ENCODE measurements at regions not wholly inside any gene's neighbourhood (a gene's known extent, or its start where the extent isn't known, plus 50 kb on each side); places are given as distances from the start of the nearest gene placed in this dataset.

DNA sequence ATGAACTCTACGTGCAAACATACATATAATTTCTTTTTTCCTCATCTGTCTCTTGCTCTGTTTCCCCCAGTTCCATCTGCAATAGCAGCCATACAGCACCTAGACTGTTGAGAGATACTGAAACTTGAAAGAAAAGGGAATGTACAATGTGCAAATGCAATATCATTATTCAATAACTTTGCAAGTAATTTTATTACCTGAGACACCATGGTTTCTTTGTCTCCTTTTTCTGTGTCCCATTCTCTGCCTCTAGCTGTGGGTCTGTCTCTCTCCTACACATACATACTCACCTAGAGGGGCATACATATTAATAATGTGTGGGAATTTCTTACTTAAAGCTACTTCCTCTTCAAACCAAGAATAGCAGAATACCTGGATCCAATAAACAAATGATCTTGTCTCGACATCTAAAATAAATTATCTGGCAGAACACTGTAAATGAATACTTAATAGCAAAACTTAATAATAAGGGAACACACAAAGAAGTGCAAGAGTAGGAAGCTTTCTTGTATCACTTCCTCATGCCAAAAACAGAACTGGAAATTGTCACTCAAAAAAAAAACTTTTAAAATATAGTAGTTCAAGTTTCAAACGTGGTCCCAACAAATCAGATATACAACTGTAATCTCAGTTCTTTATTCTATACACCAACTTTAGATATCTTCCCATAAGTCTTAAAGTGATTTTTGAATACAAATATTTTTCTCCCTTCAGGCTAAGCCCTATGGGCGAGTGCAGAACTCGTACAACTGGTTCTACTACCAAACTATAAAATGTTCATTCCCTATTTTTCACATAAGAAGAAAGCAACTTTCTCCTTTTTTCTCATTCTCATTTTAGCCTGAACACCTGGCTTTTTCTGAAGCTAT is 194.6 kb downstream of the NRIP1 start:
- DNase-seq = no peak

- no peak for DNase-seq
Observed at GRCh38 chr21:14866859-14867765, 197.7 kb downstream of the NRIP1 start.

DNA sequence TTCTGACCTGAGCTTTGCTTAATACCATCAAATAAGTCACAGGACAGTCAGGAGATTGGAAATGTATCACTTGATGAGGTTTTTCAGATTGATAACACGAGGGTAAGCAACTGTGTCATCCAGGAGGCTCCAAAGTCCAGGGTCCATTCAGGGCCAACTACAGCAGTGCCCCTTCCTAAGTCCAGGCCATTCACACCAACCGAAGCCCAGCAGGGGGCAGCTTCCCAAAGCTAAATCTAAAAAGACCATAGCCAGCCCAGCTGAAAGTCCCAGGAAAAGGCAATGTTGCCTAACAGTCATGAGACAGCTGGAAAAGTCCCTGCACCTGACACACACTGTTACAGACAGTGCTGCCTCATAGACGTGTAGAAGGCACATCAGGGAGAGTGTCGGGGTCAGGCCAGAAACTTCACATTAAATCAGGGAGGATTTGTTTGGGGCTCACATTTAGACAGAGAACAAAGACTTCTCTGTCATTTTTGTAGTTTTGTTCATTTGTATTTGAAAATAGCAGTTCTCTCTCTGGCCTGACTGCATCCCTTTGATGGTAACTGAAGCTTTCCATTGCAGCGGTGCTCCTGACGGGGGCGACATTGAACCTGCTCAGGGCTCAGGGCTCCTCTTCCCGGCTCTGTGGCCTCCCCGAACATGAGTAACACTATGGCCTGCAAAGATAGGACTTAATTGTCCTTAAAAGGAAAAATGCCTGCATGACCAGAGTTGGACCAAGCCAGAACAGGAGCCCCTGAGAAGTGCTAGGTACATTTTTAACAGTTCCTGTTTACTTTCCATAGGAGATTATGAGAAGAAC is 200.4 kb downstream of the NRIP1 start:
- DNase-seq = peak; percentile 74

- peak; percentile 54 for DNase-seq
Observed at GRCh38 chr21:14863745-14864210, 201.0 kb downstream of the NRIP1 start.

GRCh38 chr21:14862794-14863720 is 201.7 kb downstream of the NRIP1 start:
- DNase-seq = no peak

GRCh38 chr21:14858311-14858710 is 206.5 kb downstream of the NRIP1 start:
- no peak for DNase-seq

- no peak for DNase-seq
Observed at GRCh38 chr21:14857529-14857928, 207.3 kb downstream of the NRIP1 start.

GRCh38 chr21:14850394-14850793 is 214.4 kb downstream of the NRIP1 start:
- DNase-seq = peak; percentile 79

DNA sequence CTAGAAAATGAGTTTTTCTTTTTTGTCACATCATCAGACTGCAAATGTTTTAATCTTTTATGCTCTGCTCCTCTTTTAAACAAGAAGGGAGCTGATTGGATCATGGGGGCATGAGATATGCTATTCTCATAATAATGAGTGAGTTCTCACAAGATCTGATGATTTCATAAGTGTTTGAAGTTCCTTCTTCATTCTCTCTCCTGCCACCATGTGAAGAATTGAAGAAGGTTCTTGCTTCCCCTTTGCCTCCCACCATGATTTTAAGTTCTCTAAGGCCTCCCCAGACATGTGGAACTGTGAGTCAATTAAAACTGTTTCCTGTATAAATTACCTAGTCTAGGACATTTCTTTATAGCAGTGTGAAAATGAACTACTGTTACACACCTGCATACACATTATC is 218.2 kb downstream of the NRIP1 start:
- no peak for DNase-seq

DNA sequence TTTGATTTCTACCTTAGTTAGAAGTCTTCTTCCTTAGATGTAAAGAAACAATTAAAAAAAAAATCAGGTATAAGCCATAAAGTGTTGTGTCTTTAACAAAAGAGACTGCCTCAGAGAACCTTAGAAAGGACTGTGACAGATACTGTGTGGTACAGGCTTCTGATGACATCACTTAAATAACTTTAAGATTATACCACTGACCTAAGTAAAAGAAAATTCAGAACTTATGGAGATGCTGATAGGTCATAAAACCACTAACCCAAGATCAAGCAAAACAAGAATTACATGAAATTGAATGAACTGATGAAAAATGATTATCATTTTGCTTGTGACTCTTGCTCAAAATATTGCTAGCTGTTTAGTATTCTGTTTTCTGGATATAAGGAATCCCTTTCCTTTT is 220.8 kb downstream of the NRIP1 start:
- peak; percentile 35 for DNase-seq

GRCh38 chr21:14842601-14843000 is 222.2 kb downstream of the NRIP1 start:
- no peak for DNase-seq

GRCh38 chr21:14841511-14842472 is 223.0 kb downstream of the NRIP1 start:
- no peak for DNase-seq

GRCh38 chr21:14838400-14838799 is 226.4 kb downstream of the NRIP1 start:
- no peak for DNase-seq

DNA sequence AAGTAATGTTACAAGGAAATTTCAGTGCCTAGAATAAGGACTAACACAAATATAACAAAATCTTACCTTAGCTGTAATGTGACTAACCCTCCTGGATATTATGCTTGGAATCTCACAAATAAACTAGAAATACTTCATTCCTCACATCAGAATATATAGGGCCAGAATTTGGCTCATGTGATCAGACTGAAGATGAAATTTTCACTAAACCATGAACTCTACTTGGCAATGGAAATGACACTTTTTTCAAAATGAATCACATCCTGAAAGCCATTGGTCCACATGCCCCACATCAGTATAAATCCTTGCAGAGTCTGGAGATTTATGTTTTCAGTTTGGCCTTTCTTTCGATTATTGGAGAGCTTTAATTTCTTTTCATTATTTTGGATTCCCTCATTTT is 227.8 kb downstream of the NRIP1 start:
- DNase-seq = peak; percentile 23

- no peak for DNase-seq
Observed at GRCh38 chr21:14833666-14834351, 231.0 kb downstream of the NRIP1 start.

GRCh38 chr21:14833241-14833640 is 231.6 kb downstream of the NRIP1 start:
- no peak for DNase-seq

- no peak for DNase-seq
Observed at GRCh38 chr21:14830307-14830706, 234.5 kb downstream of the NRIP1 start.

- no peak for DNase-seq
Observed at GRCh38 chr21:14829685-14830084, 235.1 kb downstream of the NRIP1 start.

GRCh38 chr21:14827468-14827867 is 237.3 kb downstream of the NRIP1 start:
- DNase-seq = no peak

DNA sequence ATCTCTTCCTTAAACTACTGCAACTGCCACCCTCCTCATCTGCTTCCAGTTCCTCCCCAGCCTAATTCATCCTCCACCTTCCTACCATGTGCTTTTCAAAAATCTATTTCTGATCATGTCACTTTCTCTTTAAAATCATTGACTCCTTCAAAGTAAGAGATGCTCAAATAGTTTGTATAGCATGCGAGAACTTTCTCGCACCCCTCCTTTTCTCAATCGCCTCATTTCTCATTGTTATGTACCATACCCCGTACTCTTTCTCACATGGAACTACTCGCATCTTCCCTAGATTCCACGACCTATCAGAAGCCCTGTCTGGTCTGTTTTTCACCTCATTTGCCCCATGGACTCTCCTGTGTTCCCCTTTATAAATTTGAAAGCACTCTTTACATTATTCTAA is 238.2 kb downstream of the NRIP1 start:
- no peak for DNase-seq
